BJ (cell line): ENCODE measurements at regions not wholly inside any gene's neighbourhood (a gene's known extent, or its start where the extent isn't known, plus 50 kb on each side); places are given as distances from the start of the nearest gene placed in this dataset.

Source experiments
- CTCF ChIA-PET: fragments of 350-600 bp; formaldehyde crosslinking; extraction: SDS; loops from one replicate; lab custom pipeline; 2021; ENCODE audit warnings: antibody characterized with exemption, inconsistent platforms; lab: Yijun Ruan, JAX
- POLR2A ChIA-PET: fragments of 300-600 bp; sonication (Branson Sonifier 250); formaldehyde crosslinking; extraction: SDS; loops from one replicate; lab custom pipeline; 2021; ENCODE audit warnings: antibody characterized with exemption; lab: Charles Lee
- DNase-seq: peaks from one replicate; pipeline ENCODE4 v3.0.0-alpha.2; 2011; ENCODE audit warnings: low read depth
- H3K27me3 ChIP-seq: 2 replicates; pipeline ENCODE4 v1.6.0; 2011; ENCODE audit warnings: low read length; ENCODE audit not compliant: control insufficient read depth, insufficient read depth
- H3K36me3 ChIP-seq: 2 replicates; pipeline ENCODE4 v1.5.1; 2011; ENCODE audit warnings: low read length; ENCODE audit not compliant: control insufficient read depth, insufficient read depth
- H3K4me3 ChIP-seq: 2 replicates; pipeline ENCODE4 v1.5.1; 2011; ENCODE audit warnings: low read depth, mild to moderate bottlenecking, control low read depth, low read length
- TF ChIP-seq, protein P1 (sequence below): IDR thresholded peaks from 2 replicates; pipeline ENCODE4 v1.5.1; 2011; ENCODE audit warnings: low read depth, mild to moderate bottlenecking, control low read depth, inconsistent platforms, low read length, moderate library complexity; ENCODE audit not compliant: insufficient read depth

DNA sequence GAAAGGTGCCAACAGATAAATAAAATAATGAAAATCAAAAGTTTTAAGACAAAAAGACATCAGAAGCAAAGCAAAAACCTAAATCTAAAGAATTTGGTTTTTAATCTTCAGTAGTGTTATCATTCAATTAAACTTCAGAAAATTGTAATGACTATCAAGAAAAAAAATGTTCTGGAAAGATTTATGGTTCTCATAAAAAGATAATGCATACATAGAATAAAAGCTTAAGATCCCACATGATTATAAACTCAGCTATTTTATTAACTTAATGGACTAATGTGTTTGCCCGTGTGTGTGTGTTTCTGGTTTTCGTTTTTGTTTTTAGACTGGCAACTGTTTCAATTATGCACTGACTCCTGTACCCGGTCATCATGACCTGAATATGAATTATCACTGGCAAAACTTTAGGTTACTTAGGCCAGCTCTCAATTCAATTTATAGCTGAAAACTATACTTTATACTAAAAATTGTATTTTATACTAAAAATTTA, 217.5 kb upstream of the DKK2 start:
- ChIA-PET POLR2A (no interaction called here), CTCF (interaction anchor here (0.5 kb wide), 1 partner anchor 1281 kb away, joined by 3 read pairs; no protein-coding TSS in a partner anchor)
- no peaks in the 10 kb centered on the region for H3K36me3 ChIP-seq
- DNase-seq, result no peak
- no peaks in the 10 kb centered on the region for H3K27me3 ChIP-seq
- TF ChIP-seq, protein P1, sequence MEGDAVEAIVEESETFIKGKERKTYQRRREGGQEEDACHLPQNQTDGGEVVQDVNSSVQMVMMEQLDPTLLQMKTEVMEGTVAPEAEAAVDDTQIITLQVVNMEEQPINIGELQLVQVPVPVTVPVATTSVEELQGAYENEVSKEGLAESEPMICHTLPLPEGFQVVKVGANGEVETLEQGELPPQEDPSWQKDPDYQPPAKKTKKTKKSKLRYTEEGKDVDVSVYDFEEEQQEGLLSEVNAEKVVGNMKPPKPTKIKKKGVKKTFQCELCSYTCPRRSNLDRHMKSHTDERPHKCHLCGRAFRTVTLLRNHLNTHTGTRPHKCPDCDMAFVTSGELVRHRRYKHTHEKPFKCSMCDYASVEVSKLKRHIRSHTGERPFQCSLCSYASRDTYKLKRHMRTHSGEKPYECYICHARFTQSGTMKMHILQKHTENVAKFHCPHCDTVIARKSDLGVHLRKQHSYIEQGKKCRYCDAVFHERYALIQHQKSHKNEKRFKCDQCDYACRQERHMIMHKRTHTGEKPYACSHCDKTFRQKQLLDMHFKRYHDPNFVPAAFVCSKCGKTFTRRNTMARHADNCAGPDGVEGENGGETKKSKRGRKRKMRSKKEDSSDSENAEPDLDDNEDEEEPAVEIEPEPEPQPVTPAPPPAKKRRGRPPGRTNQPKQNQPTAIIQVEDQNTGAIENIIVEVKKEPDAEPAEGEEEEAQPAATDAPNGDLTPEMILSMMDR, result no peak
- no peak overlapping the region for H3K4me3 ChIP-seq

DNA sequence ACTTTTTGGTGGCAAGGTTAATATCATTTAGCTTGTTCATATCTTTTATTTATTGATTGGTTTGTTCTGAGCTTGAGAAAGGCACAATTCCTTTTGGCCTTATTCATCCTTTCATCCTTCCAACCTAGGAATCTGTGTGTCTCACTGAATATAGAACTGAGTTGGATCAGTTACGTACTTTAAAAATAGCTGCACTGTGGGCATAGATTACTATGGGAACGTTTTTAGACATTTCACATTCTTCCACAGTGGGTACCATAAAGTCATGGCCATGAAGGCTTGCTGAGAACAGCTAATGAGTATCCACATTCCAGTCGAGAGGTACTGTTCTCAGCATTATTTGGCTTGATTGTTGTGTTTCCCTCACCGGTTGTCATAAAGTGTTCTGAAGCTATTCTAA, 217.0 kb upstream of the DKK2 start:
- no peak for DNase-seq
- Histone ChIP-seq H3K27me3 (no peaks in the 10 kb centered on the region), H3K36me3 (no peaks in the 10 kb centered on the region), H3K4me3 (no peak overlapping the region)
- ChIA-PET CTCF (no interaction called here), POLR2A (no interaction called here)
- TF ChIP-seq, protein P1, result no peak

DNA sequence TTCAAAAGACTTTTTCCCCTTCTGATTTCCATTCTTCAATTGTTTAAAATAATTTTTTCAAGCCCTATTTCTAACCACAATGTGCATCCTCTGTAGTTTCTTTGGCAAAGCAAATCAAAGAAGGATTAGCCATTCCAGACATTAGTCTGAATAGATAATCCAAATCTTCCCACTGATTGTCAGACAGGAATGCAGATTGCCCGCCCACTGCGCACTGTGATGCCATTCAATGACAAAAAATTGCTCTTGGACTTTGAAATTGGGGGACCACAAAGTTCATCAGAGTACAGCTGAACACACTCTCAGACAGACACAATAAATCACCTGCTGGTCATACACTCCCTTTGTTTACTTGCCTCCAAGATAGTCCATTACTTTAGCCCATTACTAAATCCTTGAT, 216.5 kb upstream of the DKK2 start:
- no peaks in the 10 kb centered on the region for H3K36me3 ChIP-seq
- ChIA-PET POLR2A (no interaction called here), CTCF (no interaction called here)

DNA sequence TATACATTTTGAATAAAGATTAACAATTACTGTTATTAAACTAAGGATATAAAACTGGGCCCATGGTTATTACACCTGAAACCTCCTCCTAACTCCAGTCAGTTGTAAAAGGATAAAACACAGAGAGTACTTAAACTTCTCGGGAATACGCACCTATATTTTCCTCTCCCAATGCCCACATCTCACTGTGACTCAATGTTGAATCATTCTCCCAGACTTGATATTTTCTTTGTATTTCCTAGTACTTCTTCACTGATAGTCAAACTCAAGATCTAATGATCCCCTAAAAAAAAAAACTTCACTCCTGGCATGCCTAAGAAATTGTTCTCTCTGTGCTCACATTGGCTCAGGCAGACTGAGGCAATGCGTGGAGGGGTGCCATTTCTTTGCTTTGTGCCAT, 212.5 kb upstream of the DKK2 start:
- TF ChIP-seq, protein P1, result no peak
- DNase-seq, result no peak
- CTCF ChIA-PET, result no interaction called here
- POLR2A ChIA-PET, result no interaction called here
- Histone ChIP-seq H3K4me3 (no peak overlapping the region), H3K27me3 (no peaks in the 10 kb centered on the region), H3K36me3 (no peaks in the 10 kb centered on the region)

More for the DNA sequence above, 216.5 kb upstream of the DKK2 start:
- H3K4me3 ChIP-seq, result no peak overlapping the region
- TF ChIP-seq, protein P1, result no peak
- no peaks in the 10 kb centered on the region for H3K27me3 ChIP-seq
- no peak for DNase-seq

DNA sequence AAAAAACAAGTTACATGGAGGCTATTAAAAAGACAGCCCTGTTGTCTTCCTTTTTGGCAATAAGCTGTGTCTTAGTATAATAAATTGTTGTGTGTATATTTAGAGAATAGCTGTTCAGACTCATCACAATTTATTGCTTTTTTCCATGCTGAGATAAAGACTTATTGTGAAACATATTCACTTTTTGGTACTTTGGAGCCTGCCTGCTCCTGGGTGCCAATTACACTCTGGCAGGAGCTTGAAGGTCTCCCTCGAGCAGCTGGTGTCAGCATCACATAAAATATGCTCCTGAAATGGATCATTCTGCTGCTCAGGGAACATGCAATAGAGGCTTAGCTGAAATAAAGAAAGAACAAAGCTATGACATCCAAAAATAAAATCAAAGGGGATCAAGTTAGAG, 211.6 kb upstream of the DKK2 start:
- TF ChIP-seq, protein P1, result no peak
- Histone ChIP-seq H3K4me3 (no peak overlapping the region), H3K36me3 (no peaks in the 10 kb centered on the region), H3K27me3 (no peaks in the 10 kb centered on the region)
- no peak for DNase-seq
- CTCF ChIA-PET, result no interaction called here
- POLR2A ChIA-PET, result no interaction called here
